HEK293 (cell line): ENCODE measurements at regions not wholly inside any gene's neighbourhood (a gene's known extent, or its start where the extent isn't known, plus 50 kb on each side); places are given as distances from the start of the nearest gene placed in this dataset.

Source experiments
- CTCF ChIA-PET: fragments of 350-600 bp; formaldehyde crosslinking; extraction: SDS; loops from one replicate; lab custom pipeline; 2021; ENCODE audit warnings: antibody characterized with exemption; lab: Yijun Ruan, JAX
- POLR2A ChIA-PET: fragments of 300-600 bp; formaldehyde crosslinking; extraction: SDS; loops from one replicate; lab custom pipeline; 2020; ENCODE audit warnings: antibody characterized with exemption, inconsistent platforms; lab: Yijun Ruan, JAX
- H3K27ac ChIP-seq: fragments of 200-500 bp; sonication (Bioruptor generic); 2 replicates; pipeline ENCODE4 v1.5.1; 2014; ENCODE audit warnings: low read depth, low read length, control low read depth, inconsistent platforms; ENCODE audit errors: extremely low read depth
- H3K36me3 ChIP-seq, 2 experiments: fragments of 200-500 bp in 1 of 2; sonication (Bioruptor generic) in 1 of 2; 1 replicate in 1 of 2; 2 replicates in 1 of 2; pipeline ENCODE4 v1.5.1; 2014 to 2017; ENCODE audit warnings: inconsistent platforms in 2 of 2, low read length in 2 of 2; ENCODE audit not compliant: control insufficient read depth in 2 of 2, insufficient read depth in 1 of 2
- H3K4me1 ChIP-seq: fragments of 200-500 bp; sonication (Bioruptor generic); 2 replicates; pipeline ENCODE4 v1.5.1; 2014; ENCODE audit warnings: mild to moderate bottlenecking, low read length, inconsistent platforms; ENCODE audit not compliant: control insufficient read depth, insufficient read depth
- H3K4me3 ChIP-seq: 2 replicates; pipeline ENCODE4 v1.5.1; 2011; ENCODE audit warnings: low read depth, mild to moderate bottlenecking, control low read depth, low read length, moderate library complexity
- H3K9me3 ChIP-seq: fragments of 200-500 bp; sonication (Bioruptor generic); 2 replicates; pipeline ENCODE4 v1.5.1; 2014; ENCODE audit warnings: low read depth, low read length, inconsistent platforms; ENCODE audit not compliant: control insufficient read depth, insufficient read depth
- GLI4 ChIP-seq: fragments of 450-650 bp; formaldehyde crosslinking; IDR thresholded peaks from 2 replicates; pipeline ENCODE4 v1.5.1; 2016; ENCODE audit warnings: missing biosample characterization, missing genetic modification characterization
- PRDM2 ChIP-seq: fragments of 450-650 bp; formaldehyde crosslinking; IDR thresholded peaks from 2 replicates; pipeline ENCODE4 v1.5.1; 2016; ENCODE audit warnings: missing biosample characterization, missing genetic modification characterization, borderline replicate concordance
- REPIN1 ChIP-seq: fragments of 450-650 bp; formaldehyde crosslinking; IDR thresholded peaks from 2 replicates; pipeline ENCODE4 v1.5.1; 2017; ENCODE audit warnings: missing biosample characterization, missing genetic modification characterization, low read depth
- SETDB1 ChIP-seq: IDR thresholded peaks from one replicate; pipeline ENCODE4 v1.6.1; 2017; ENCODE audit warnings: mild to moderate bottlenecking, low read length, moderate library complexity, mixed read lengths; ENCODE audit not compliant: insufficient read length
- TCF7L2 ChIP-seq: IDR thresholded peaks from 2 replicates; pipeline ENCODE4 v1.6.1; 2011; ENCODE audit warnings: low read depth, mild to moderate bottlenecking, inconsistent platforms, low read length, moderate library complexity, borderline replicate concordance
- YY1 ChIP-seq: fragments of 450-650 bp; formaldehyde crosslinking; IDR thresholded peaks from 2 replicates; pipeline ENCODE4 v1.5.1; 2018; ENCODE audit warnings: missing biosample characterization, missing genetic modification characterization
- YY2 ChIP-seq: fragments of 450-650 bp; formaldehyde crosslinking; IDR thresholded peaks from 2 replicates; pipeline ENCODE4 v1.5.1; 2016; ENCODE audit warnings: missing biosample characterization, missing genetic modification characterization
- ZFP37 ChIP-seq: fragments of 450-650 bp; formaldehyde crosslinking; IDR thresholded peaks from 2 replicates; pipeline ENCODE4 v1.5.1; 2016; ENCODE audit warnings: missing biosample characterization, missing genetic modification characterization
- ZNF140 ChIP-seq: fragments of 450-650 bp; formaldehyde crosslinking; IDR thresholded peaks from 2 replicates; pipeline ENCODE4 v1.5.1; 2016; ENCODE audit warnings: missing biosample characterization, missing genetic modification characterization
- ZNF18 ChIP-seq: fragments of 450-650 bp; formaldehyde crosslinking; IDR thresholded peaks from 2 replicates; pipeline ENCODE4 v1.5.1; 2016; ENCODE audit warnings: missing biosample characterization, missing genetic modification characterization
- ZNF184 ChIP-seq: fragments of 450-650 bp; IDR thresholded peaks from 2 replicates; pipeline ENCODE4 v1.5.1; 2018; ENCODE audit warnings: missing biosample characterization, mild to moderate bottlenecking, missing genetic modification characterization
- ZNF248 ChIP-seq: fragments of 450-650 bp; formaldehyde crosslinking; IDR thresholded peaks from 2 replicates; pipeline ENCODE4 v1.5.1; 2017; ENCODE audit warnings: missing biosample characterization, missing genetic modification characterization
- ZNF354C ChIP-seq: fragments of 450-650 bp; formaldehyde crosslinking; IDR thresholded peaks from 2 replicates; pipeline ENCODE4 v1.5.1; 2016; ENCODE audit warnings: missing biosample characterization, missing genetic modification characterization, low read depth, borderline replicate concordance
- ZNF433 ChIP-seq: fragments of 450-650 bp; formaldehyde crosslinking; IDR thresholded peaks from 2 replicates; pipeline ENCODE4 v1.5.1; 2016; ENCODE audit warnings: missing biosample characterization, missing genetic modification characterization, low read depth
- ZNF488 ChIP-seq: fragments of 450-650 bp; formaldehyde crosslinking; IDR thresholded peaks from 2 replicates; pipeline ENCODE4 v1.5.1; 2016; ENCODE audit warnings: missing biosample characterization, missing genetic modification characterization
- ZNF501 ChIP-seq: fragments of 450-650 bp; formaldehyde crosslinking; IDR thresholded peaks from 2 replicates; pipeline ENCODE4 v1.5.1; 2016; ENCODE audit warnings: missing biosample characterization, missing genetic modification characterization
- ZNF521 ChIP-seq: fragments of 450-650 bp; formaldehyde crosslinking; IDR thresholded peaks from 2 replicates; pipeline ENCODE4 v1.5.1; 2017; ENCODE audit warnings: missing biosample characterization, mild to moderate bottlenecking, missing genetic modification characterization
- ZNF600 ChIP-seq: fragments of 450-650 bp; formaldehyde crosslinking; IDR thresholded peaks from 2 replicates; pipeline ENCODE4 v1.5.1; 2016; ENCODE audit warnings: missing biosample characterization, missing genetic modification characterization
- ZNF639 ChIP-seq: fragments of 450-650 bp; formaldehyde crosslinking; IDR thresholded peaks from 2 replicates; pipeline ENCODE4 v1.5.1; 2016; ENCODE audit warnings: missing biosample characterization, missing genetic modification characterization
- ZNF654 ChIP-seq: fragments of 450-650 bp; formaldehyde crosslinking; IDR thresholded peaks from 2 replicates; pipeline ENCODE4 v1.5.1; 2016; ENCODE audit warnings: low read depth, missing biosample characterization, missing genetic modification characterization
- ZNF747 ChIP-seq: fragments of 450-650 bp; formaldehyde crosslinking; IDR thresholded peaks from 2 replicates; pipeline ENCODE4 v1.5.1; 2016; ENCODE audit warnings: missing biosample characterization, missing genetic modification characterization
- ZNF776 ChIP-seq: fragments of 450-650 bp; formaldehyde crosslinking; IDR thresholded peaks from 2 replicates; pipeline ENCODE4 v1.5.0; 2017; ENCODE audit warnings: missing biosample characterization, missing genetic modification characterization, borderline replicate concordance
- ZNF792 ChIP-seq: fragments of 450-650 bp; formaldehyde crosslinking; IDR thresholded peaks from 2 replicates; pipeline ENCODE4 v1.5.1; 2016; ENCODE audit warnings: missing biosample characterization, missing genetic modification characterization

- TF ChIP-seq ZNF433 (tag by site-specific recombination) (no peak), ZNF654 (no peak), ZNF521 (tag by site-specific recombination) (no peak), ZNF747 (tag by site-specific recombination) (no peak)
- Histone ChIP-seq H3K36me3 (no peaks in the 10 kb centered on the region), H3K4me1 (no peaks in the 10 kb centered on the region), H3K4me3 (no peak overlapping the region), H3K27ac (no peak overlapping the region), H3K9me3 (no peaks in the 10 kb centered on the region)
- CTCF ChIA-PET = no interaction called here
- POLR2A ChIA-PET = no interaction called here
Observed at GRCh38 chr14:89743828-89744227, 210.7 kb downstream of the EFCAB11 start.

- H3K27ac ChIP-seq = no peak overlapping the region
- ChIA-PET CTCF (no interaction called here), POLR2A (no interaction called here)
- H3K9me3 ChIP-seq = no peaks in the 10 kb centered on the region
- H3K36me3 ChIP-seq = no peaks in the 10 kb centered on the region
- no peak overlapping the region for H3K4me3 ChIP-seq
- TF ChIP-seq ZNF18 (tag by site-specific recombination) (no peak), YY2 (tag by site-specific recombination) (no peak), PRDM2 (tag by site-specific recombination) (no peak)
- H3K4me1 ChIP-seq = no peaks in the 10 kb centered on the region
Observed at GRCh38 chr14:89740241-89740640, 214.3 kb downstream of the EFCAB11 start.

GRCh38 chr14:89736881-89737280 is 217.6 kb downstream of the EFCAB11 start:
- Histone ChIP-seq H3K4me1 (no peaks in the 10 kb centered on the region), H3K36me3 (no peaks in the 10 kb centered on the region), H3K27ac (no peak overlapping the region), H3K4me3 (no peak overlapping the region), H3K9me3 (no peaks in the 10 kb centered on the region)
- ChIA-PET CTCF (no interaction called here), POLR2A (no interaction called here)
- no peak for TF ChIP-seq ZNF600 (tag by site-specific recombination)
- TF ChIP-seq ZNF792 (tag by site-specific recombination) = no peak
- TF ChIP-seq ZNF776 (tag by site-specific recombination) = no peak
- TF ChIP-seq ZFP37 (tag by site-specific recombination) = no peak
- TF ChIP-seq ZNF140 (tag by site-specific recombination) = no peak
- no peak for TF ChIP-seq SETDB1
- no peak for TF ChIP-seq ZNF184 (tag by site-specific recombination)
- TF ChIP-seq ZNF639 = no peak
- TF ChIP-seq TCF7L2 = no peak
- no peak for TF ChIP-seq ZNF354C (tag by site-specific recombination)
- TF ChIP-seq ZNF501 = no peak
- TF ChIP-seq REPIN1 (tag by site-specific recombination) = no peak
- no peak for TF ChIP-seq ZNF248 (tag by site-specific recombination)
- no peak for TF ChIP-seq GLI4
- no peak for TF ChIP-seq YY1
- no peak for TF ChIP-seq ZNF488
